Astrocyte of the hippocampus (primary cell): ENCODE measurements at regions not wholly inside any gene's neighbourhood (a gene's known extent, or its start where the extent isn't known, plus 50 kb on each side); places are given as distances from the start of the nearest gene placed in this dataset.
"Not testable (repeated sequence)": the region's sequence is repeated elsewhere in the genome, so short reads cannot be mapped to it uniquely, and the experiment has no call there.

Experiments
- DNase-seq: peaks from one replicate; pipeline ENCODE4 v3.0.0; 2011; ENCODE audit warnings: low read depth, low spot score

DNA sequence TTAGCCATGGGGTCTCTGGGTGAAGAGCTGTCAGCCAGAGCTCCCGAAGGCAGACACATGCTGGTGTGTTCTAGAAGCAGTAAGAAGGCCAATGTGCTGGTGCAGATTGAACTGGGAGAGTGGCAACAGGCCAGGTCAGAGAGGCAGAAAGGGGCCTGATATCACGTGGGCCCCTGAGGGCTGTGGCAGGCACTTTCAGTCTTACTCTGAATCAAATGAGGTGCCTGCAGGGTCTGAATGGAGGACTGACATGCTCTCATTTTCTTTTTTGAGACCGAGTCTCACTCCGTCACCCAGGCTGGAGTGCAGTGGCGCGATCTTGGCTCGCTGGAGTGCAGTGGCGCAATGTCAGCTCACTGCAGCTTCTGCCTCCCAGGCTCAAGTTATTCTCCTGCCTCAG lies 293.8 kb downstream of the ABCC12 start:
- DNase-seq, result no peak

DNA sequence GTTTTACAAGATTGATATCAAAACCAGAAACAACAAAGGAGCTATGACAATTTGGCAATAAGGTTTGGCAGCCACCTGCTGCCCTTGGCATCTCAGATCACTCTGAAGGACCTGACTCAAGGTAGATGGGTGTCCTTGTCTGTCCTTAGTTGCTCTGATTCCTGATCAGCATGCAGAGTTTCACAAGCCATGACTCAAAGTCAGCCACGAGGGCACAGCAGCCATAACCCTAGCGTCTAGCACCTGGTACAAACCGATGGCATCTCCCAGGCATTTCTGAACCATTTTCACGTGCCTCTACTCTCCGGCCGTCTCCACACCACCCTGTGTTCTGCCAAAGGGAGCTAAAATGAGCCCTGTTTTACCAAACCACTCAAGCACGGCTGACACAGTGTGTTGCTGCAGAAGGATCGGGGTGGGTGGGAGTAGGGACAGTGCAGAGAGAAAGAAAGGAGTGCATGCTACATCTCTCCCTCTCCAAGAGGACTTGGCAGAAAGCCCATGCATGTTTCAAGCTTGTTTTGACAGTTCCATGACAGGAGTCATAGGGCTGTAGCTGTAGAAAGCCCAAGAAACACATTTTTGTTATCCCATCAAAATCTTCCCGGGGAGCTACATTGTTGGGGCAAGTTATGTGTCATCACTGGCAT lies 297.3 kb downstream of the ABCC12 start:
- peak; percentile 40 for DNase-seq

DNA sequence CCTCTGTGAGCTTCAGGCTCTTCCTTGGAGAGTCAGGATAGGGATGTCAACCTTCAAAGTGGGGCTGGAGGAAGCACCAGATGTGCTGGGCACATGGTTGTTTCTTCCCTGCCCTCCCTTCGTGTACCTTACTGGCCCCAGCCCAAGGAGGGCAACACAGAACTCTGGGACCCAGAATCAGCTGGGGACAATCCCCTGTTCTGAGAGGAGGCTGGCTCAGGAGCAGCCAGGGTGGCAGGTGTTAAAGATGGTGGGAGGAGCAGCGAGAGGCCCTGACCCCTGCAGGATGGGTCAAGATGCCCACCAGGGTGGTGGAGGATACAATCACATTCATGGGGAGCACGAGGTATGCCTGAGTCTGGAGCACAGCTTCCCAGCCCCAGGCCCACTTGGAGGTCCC lies 300.4 kb downstream of the ABCC12 start:
- DNase-seq, result no peak

DNA sequence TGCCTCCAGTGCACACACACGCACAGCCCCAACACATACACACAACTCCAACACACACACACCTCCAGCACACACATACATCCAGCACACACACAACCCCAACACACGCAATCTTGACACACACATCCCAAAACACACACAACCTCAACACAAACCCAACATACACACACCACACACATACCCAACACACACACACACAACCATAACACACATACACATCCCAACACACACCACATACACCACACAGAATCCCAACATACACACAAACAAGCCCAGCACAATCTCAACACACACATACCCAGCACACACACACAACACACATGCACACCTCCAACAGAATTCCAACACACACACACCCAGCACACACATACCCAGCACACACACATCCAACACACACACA lies 301.1 kb downstream of the ABCC12 start:
- DNase-seq, result no peak

DNA sequence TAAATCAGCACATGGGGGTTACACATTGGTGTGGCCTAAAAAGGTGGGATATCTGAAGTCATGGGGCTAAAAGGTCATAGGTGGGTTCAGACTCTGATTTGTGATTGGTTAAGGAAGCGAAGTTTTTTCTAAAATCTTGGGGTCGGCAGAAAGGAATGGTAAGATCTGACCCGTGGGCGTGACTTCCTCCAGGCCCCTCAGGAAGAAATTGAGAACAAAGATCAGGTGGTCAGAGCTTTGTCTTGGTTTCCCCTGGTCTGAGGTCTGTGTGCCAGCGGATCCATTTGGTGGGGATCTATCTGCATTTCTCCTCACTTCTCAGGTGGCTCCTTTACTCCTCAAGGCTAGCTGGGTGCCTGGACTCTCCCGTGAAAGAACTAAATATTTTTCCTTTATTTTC lies 302.8 kb downstream of the ABCC12 start:
- no peak for DNase-seq

DNA sequence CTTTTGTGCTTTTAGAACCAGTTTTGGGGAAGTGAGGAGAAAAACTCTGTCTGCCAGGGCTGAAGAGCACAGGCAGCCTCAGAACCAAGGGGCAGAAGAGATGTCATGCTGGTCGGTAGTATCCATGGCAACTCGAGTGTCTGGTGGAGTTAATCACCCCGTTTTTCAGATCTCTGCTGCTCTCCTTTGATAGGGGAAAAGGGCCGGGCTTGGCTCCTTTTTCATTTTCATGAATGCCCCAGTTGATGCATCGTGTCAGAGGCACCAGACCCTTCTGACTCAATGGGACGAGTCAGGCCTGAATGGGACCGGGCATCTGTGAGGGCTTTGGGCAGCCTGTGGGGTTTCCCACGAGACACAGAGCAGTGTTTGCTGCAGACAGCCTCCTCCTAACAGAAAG lies 304.6 kb downstream of the ABCC12 start:
- DNase-seq, result peak; percentile 6

DNA sequence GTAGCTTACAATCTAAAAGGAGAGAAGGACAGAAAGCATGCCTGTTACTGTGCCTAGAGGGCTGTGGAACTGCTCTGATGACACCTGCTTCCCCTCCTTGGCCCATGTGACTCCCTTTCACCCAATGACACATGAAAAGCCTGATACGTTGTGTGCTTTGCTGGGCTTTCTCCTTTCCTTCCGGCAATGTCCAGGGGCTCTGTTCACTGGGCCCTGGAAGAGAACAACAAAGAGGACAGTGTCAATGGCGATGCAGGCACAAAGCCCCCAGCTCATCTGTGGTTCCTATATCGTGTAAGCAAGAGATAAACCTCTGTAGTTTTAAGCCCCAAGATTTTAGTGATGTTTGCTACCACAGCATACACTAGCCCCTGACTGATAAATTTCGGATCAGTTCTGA lies 306.1 kb downstream of the ABCC12 start:
- DNase-seq, result no peak

DNA sequence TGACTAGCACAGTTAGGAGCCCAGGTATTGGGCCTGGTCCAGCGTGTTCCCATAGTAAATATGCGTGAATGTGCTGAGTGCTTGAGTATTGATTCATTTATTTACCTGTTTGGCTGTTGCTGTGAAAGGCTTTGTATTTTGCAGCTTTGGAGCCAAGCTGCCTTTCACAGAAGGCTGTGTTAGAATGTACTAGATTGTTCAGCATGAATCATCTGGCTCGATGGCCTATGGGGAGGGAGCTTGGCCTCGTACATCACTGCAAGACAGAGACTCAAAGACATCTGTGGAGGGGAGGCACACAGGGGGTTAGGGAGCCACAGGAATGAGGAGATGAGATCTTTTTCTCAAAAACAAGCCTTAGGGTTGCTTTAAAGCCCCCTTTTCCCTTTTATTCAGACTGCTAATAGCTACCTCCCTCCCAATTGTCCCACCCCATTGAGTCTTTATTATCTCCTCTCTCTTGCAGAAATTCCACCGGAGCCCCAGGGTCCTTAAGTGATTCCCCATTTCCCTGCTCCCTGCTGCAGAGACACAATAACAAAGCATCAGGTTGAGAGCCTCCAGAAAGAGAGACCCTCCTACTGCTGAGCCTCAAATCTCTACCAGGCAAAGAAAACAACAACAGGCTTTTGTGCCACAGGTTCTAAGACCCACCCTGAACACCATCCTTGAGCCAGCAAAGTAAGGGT lies 307.2 kb downstream of the ABCC12 start:
- DNase-seq, result peak; percentile 86

DNA sequence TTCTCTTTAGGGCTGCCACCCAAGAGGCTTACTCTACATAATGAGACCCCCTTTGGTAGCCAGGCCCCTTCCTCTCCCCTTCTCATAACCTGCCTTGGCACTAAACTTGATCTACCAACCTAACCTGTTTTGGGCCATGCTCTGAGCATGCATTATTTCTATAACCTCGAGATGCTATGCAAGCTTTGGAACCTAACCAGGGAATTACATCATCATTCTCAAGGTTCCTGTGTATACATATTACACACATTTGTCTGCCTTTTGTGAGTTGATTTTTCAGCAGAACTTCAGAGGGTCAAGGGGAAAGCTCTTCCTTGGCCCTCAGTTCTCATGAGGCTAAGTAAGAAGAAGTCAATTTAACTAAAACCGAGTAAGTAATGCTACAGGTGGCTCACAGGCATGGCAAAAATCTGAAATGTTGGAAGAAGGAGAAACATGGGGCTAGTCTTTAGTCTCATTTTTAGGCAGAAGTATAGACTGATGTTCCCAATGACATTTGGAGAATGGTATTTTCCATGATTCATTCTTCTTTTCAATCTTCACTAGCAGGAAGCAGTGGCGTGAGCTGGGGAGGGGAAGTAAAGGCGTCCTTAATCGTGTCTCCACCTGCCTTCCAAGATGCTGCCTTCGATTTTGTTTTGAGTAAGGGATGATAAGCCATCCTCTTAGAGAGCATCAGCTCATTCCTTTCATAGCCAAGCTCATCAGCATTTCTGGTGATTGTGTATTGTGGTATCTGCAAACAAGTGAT lies 308.4 kb downstream of the ABCC12 start:
- DNase-seq, result peak; percentile 33

DNA sequence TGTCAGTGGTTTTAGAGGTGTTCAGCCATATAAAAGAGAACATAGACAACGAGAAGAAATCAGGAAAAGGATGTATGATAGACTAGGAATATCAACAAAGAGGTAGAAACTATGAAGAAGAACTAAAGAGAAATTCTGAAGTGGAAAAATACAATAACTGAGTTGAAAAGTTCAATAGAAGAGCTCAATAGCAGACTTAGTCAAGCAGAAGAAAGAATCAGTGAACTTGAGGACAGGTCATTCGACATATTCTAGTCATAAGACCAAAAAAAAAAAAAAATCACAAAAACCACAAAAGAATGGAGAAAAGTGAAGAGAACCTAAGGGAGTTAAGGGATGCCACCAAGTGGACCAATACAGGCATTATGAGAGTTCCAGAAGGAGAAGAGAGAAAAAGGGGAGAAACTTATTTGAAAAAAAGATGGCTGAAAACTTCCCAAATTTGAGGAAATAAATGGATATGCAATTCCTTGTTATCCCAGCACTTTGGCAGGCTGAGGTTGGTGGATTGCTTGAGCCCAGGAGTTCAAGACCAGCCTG lies 321.2 kb downstream of the ABCC12 start:
- no peak for DNase-seq

DNA sequence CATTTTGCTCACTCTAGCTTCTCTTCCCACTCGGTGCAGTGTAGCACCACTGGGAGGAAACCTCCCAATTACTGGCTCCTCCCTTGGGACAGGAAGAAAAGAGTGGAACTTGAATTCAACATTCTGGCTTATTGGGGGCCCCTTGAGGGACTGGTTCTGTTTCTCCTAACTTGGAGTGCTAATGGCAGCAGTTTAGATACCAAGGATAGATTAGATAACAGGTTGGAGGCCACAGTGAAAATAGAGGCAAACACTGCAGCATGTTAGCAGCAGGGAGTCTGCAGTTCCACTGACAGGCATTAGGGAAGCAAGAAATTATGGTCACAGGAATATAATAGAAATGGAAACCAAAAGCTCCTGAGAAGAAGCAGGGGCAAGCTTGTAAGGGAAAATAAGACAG lies 322.0 kb downstream of the ABCC12 start:
- DNase-seq, result no peak

DNA sequence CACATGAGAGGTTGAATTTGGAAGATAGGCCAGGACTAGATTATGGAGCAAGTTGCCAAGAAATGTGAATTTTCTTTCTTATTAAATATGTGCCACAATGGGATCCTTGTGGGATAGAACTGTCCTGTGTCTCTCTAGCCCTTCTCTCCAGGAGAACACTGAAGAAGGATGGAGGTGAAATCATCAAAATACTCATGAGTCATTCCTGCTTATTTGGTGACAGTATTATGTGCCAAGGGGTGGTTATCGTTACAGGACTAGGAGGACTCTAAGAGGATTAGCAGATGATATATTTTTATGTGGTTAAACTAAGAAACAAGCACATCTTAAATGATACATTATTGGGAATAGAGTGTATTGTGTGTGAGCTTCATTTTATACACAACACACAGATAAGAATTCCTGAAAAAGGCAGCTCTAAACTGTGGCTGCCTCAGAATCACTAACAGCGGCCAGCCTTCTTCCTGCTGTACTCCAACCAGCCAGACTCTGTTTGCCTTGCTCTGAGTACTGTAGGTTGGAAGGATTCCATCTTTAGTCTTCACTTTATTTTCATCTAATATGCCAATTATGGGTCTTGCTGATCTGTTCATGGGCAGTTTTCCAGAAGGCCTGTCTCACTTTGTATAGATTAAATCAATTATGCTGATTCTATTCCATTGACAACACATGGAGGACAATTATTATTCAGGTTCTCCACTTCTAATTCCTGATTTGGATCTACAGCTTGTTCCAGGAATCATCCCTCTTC lies 325.8 kb downstream of the ABCC12 start:
- DNase-seq, result no peak

DNA sequence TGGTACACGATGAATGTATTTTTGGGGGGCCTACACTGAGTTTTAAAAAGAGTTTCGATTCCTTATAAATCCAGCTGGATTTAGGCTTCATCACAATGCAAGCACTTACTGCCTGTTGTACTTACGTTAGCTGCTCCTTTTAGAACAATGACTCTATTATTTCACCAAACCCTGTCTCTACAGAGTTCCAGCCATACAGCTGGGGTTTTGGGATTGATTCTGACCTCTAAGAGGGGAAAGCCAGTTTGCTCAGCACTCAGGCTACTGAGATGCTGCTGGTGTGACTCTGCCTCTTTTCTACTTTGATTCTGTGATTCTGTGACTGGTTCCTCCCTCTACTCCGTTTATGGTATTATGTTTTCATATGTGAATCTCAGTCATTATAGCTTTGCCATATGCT lies 329.7 kb downstream of the ABCC12 start:
- DNase-seq, result no peak

DNA sequence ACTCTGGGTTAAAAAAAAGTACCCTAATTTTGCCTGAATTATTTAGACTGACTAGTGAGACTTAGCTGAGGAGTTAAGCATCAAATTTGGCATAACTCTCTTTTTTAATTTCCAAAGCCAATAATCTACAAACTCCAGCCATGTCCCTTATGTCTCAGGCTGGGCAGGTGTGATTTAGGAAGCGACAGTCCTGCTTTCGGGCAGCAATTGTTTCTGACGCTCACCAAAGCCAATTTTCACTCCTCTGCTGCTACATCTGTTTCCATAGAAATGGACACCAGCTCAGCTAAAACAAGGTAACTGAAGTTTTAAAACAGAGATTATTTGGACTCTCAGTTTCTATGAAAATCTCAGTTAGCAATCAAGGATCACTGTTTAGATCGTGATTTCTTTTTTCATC lies 338.7 kb downstream of the ABCC12 start:
- DNase-seq, result no peak

DNA sequence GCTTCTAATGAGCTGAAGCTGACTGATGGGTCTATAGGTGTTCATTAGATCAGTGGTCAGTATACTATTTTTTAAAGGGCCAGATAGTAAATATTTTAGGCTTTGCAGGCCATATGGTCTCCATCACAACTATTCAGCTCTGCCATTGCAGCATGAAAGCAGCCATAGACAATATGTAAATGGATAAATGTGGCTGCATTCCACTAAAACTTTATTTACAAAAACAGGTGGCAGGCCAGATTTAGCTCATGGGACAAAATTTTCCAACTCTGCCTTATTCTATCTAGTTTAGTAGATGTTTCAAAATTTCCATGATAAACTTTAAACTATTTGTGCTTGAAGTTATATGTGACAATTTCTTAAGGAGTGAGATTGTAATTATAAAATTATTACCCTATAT lies 339.3 kb downstream of the ABCC12 start:
- no peak for DNase-seq

DNA sequence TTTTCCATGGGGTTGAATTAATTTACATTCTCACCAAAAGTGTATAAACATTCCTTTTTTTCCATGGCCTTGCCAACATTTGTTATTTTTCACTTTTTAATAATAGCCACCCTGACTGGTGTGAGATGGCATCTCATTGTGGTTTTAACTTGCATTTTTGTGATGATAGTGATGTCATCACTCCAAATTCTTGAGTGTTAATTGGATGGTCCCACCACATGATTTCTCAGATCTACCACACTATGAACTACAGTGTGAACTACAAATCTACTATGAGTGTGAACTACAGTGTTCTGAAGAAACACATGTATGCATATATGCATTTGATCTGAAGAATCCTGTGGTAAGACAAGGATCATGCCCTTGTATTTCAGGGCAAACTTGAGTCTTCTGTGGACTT lies 340.1 kb downstream of the ABCC12 start:
- DNase-seq, result peak; percentile 57

DNA sequence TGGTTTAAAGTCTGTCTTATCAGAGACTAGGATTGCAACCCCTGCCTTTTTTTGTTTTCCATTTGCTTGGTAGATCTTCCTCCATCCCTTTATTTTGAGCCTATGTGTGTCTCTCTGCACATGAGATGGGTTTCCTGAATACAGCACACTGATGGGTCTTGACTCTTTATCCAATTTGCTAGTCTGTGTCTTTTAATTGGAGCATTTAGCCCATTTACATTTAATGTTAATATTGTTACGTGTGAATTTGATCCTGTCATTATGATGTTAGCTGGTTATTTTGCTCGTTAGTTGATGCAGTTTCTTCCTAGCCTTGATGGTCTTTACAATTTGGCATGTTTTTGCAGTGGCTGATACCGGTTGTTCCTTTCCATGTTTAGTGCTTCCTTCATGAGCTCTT lies 344.0 kb downstream of the ABCC12 start:
- not testable (repeated sequence) for DNase-seq

DNA sequence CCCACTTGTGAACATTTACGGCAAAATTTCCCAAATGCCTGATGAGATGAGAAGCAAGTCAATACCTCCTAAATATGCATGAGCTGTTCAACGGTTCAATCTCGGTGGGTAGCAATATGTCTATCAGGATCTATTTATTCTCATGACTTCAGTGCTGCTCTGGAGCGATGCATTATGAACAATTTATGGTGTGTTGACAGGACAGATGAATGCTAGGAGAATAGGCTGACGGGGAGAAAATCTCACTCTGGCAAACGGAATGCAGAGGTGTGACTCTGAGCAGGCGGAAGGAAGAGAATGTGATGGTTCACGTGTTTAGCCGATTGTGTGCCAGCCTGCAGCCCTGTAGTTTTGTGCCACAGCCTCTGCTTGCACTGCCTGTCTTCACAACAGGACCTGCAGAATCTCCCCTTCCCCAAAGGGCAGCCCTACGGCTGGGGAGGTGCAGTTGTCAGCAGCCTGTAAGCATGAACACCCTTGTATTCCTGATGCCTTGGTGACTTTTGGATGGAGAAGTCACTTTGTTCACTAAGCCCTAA lies 345.2 kb downstream of the PHKB start:
- no peak for DNase-seq

DNA sequence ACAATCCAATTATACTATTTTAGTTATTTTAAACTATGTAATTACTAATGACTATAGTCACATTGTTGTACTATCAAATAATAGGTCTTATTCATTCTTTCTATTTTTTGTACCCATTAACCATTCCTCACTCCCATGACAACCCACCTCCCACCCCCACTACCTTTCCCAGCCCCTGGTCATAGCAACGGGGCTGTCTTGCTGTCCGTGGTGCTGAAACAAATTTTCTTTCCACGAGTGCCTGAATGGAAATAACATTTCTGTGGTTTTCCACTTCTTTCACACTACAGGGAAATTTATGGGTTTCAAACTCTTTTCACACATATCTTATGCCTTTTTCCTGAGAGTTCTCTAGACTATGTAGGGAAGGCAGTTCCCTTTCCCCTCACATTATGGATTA lies 326.6 kb downstream of the PHKB start:
- peak; percentile 74 for DNase-seq

DNA sequence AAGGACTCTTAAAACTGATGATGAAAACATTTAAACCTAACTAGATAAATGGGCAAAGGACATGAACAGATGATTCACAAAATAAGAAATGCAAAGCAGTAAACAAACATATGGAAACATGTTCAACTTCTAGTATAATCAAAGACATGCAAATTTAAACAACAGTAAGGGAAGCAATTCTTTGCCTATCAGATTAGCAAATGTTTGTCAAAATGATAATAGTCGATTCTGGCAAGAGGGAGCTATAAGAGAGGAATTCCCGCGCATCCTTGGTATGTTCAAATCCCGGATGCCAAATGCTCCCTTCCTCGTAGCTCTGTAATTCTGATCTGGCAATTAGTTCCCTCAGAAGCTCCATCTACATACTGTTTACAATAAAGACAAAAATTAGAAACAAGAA lies 320.5 kb downstream of the PHKB start:
- DNase-seq, result no peak

DNA sequence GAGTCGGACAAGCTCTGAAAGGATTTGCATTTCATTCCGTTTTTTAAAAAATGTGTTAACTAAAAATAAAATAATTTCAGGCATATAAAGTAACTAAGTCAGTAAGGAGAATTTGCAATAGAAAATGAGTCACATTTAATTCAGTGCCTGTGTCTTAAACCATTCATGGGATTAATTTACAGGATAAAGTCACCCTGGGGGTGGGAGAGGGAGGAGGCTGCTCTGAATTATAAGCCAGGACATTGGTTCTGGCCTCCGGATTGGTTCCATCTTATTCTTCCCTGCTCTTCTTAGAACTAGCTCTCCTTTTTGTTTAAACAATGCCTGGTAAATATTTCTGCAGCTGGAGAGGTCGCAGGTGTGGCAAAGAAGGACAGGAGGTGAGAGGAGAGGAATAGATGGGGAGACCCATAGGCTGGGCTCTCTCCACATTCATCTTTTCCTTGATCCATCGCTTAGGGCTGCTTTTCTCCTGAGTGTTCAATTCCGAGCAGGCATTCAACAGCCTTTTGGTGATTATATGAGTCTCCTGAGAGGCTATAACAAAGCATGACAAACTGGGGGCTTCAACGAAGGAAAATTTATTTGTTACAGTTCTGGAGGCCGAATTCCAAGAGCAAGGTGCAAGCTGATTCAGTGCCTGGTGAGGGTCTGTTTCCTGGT lies 319.2 kb downstream of the PHKB start:
- no peak for DNase-seq
